GM21723 (cell line): ENCODE measurements at regions not wholly inside any gene's neighbourhood (a gene's known extent, or its start where the extent isn't known, plus 50 kb on each side); places are given as distances from the start of the nearest gene placed in this dataset.

Experiments
- ATAC-seq: cut with Tn5 transposase; IDR thresholded peaks from one replicate; pipeline ENCODE4 v1.9.1; 2021; ENCODE audit warnings: mild to moderate bottlenecking, moderate library complexity; ENCODE audit not compliant: unreplicated experiment

GRCh38 chr1:4851385-4852065, 197.1 kb downstream of the AJAP1 start:
- no peak for ATAC-seq

- no peak for ATAC-seq
Measured at GRCh38 chr1:4848431-4848830, 194.0 kb downstream of the AJAP1 start.

GRCh38 chr1:4847711-4848110, 193.3 kb downstream of the AJAP1 start:
- ATAC-seq, result no peak
